A673 (cell line): ENCODE measurements at regions not wholly inside any gene's neighbourhood (a gene's known extent, or its start where the extent isn't known, plus 50 kb on each side); places are given as distances from the start of the nearest gene placed in this dataset.

Experiments used
- BruUV-seq: library from RNA; stranded (reverse); fragments of 400-500 nt; replicated peaks from 2 replicates; lab custom pipeline; 2021; lab: Mats Ljungman, UMichigan
- CTCF ChIA-PET: fragments of 300-600 bp; sonication (Branson Sonifier 250); formaldehyde crosslinking; loops from one replicate; lab custom pipeline; 2022; ENCODE audit warnings: antibody characterized with exemption; lab: Charles Lee
- POLR2A ChIA-PET: fragments of 300-600 bp; sonication (Branson Sonifier 250); formaldehyde crosslinking; loops from one replicate; lab custom pipeline; 2022; ENCODE audit warnings: antibody characterized with exemption; ENCODE audit not compliant: low non-redundant PET; lab: Charles Lee
- DNase-seq: peaks from one replicate; pipeline ENCODE4 v3.0.0-alpha.2; 2015; ENCODE audit warnings: low spot score
- H3K27ac ChIP-seq: fragments of 200-600 bp; sonication (generic); 2 replicates; pipeline ENCODE4 v1.5.1; 2016; ENCODE audit warnings: mixed run types, low read depth, mild to moderate bottlenecking, mixed read lengths, antibody characterized with exemption, low read length; ENCODE audit not compliant: poor library complexity, severe bottlenecking
- H3K27me3 ChIP-seq: fragments of 200-600 bp; sonication (generic); replicated peaks from 2 replicates; pipeline ENCODE4 v1.6.1; 2017; ENCODE audit warnings: mixed run types, low read depth, mild to moderate bottlenecking, mixed read lengths, antibody characterized with exemption, low read length; ENCODE audit not compliant: insufficient read depth, poor library complexity
- H3K36me3 ChIP-seq: fragments of 200-600 bp; sonication (generic); 2 replicates; pipeline ENCODE4 v1.6.1; 2016; ENCODE audit warnings: mixed run types, mild to moderate bottlenecking, mixed read lengths, antibody characterized with exemption, low read length; ENCODE audit not compliant: insufficient read depth, poor library complexity, severe bottlenecking
- H3K4me1 ChIP-seq: fragments of 200-600 bp; sonication (generic); 2 replicates; pipeline ENCODE4 v1.6.1; 2017; ENCODE audit warnings: mixed run types, mild to moderate bottlenecking, mixed read lengths, antibody characterized with exemption, low read length; ENCODE audit not compliant: insufficient read depth, poor library complexity, severe bottlenecking
- H3K4me3 ChIP-seq: fragments of 200-600 bp; sonication (generic); 2 replicates; pipeline ENCODE4 v1.5.1; 2016; ENCODE audit warnings: low read depth, mixed run types, mild to moderate bottlenecking, mixed read lengths, low read length; ENCODE audit not compliant: poor library complexity, severe bottlenecking
- H3K9me3 ChIP-seq: fragments of 200-600 bp; sonication (generic); 2 replicates; pipeline ENCODE4 v1.6.1; 2016; ENCODE audit warnings: mixed run types, low read depth, mild to moderate bottlenecking, mixed read lengths, antibody characterized with exemption, low read length; ENCODE audit not compliant: poor library complexity, severe bottlenecking
- CTCF ChIP-seq: fragments of 300-800, 200-600 bp; sonication (generic); conservative IDR thresholded peaks from 2 replicates; pipeline ENCODE4 v1.5.1; 2017; ENCODE audit warnings: low read depth, mild to moderate bottlenecking, antibody characterized with exemption, low read length, moderate library complexity, mixed read lengths
- EZH2 ChIP-seq: fragments of 200-600 bp; sonication (generic); IDR thresholded peaks from 2 replicates; pipeline ENCODE4 v1.6.1; 2017; ENCODE audit warnings: borderline replicate concordance, low read depth, mild to moderate bottlenecking, mixed read lengths, antibody characterized with exemption, low read length; ENCODE audit not compliant: poor library complexity, severe bottlenecking
- intact Hi-C: fragments of 100-400 bp; cut with micrococcal nuclease; formaldehyde crosslinking; loops from one replicate; pipeline ENCODE4 v1.10.0; 2022; ENCODE audit not compliant: unreplicated experiment

DNA sequence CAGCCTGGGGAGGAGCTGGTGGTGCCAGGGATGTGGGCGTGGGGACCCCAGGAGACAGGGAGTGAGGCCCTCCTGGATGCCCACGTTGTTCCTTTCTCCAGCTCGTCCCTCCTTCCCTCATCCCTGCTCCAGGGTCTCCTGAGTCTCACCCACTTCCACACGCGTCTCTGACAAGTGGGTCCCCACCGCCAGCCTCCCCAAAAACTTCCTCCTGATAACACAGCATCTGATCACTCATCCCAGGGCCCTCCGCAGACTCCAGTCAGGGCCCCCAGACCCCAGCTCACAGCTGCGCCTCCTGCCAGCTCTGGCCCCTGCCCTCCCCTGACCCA lies 60.6 kb upstream of the INPP5A start:
- Histone ChIP-seq H3K27me3 (no peaks in the 10 kb centered on the region), H3K9me3 (no peaks in the 10 kb centered on the region), H3K4me1 (peaks cover 3% of the 10 kb centered on the region), H3K4me3 (no peak overlapping the region), H3K36me3 (no peaks in the 10 kb centered on the region), H3K27ac (no peak overlapping the region)
- intact Hi-C loops, result no loop called here
- no peak for DNase-seq
- no TSS peak for BruUV-seq
- TF ChIP-seq CTCF (no peak), EZH2 (no peak)
- ChIA-PET POLR2A (no interaction called here), CTCF (no interaction called here)

DNA sequence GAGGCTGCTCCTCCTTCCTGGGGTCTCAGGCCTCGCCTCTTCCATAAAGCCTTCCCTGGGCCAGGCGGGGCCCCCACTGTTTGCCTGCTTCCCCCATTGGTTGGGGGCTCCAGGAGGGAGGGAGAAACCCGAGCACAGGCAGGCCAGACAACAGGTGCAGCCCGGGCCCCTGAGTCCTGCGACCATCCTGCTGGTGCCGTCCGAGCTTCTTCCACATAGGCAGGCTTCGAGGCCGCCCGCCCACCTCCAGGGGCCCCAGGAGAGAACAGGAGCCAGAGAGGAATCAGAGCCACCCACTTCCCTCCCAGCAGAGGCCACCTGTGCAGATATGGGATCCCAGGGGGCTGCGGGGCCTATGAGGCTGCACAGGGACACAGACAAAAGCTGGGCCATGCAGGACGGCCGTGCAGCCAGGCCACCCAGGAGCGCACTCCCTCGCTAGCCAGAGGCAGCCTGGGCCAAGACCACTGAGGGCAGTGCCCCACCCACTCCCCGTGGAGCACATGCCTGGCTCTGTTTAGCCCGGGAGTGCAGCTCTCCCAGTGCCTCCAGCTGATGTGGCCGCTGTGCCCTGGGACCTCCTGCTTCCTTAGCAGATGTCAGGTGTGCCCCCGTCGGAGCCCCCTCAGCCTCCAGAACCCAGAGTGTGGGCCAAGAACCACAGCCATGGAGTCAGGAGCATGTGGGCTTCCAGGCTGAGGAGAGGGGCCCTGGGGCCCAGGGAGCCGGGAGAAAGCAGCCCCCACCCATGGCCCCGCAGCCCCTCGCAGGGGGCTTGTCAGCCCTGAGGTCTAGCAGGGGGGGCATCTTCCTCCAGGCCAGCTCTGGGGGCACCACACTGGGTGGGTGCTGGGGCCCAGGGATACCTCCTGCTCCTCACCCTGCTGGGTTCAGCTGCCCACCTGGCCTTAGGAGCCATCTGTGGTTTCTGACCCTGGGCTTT lies 59.9 kb upstream of the INPP5A start:
- POLR2A ChIA-PET, result no interaction called here
- CTCF ChIA-PET, result no interaction called here
- Histone ChIP-seq H3K36me3 (no peaks in the 10 kb centered on the region), H3K9me3 (no peaks in the 10 kb centered on the region), H3K4me1 (peaks cover 7% of the 10 kb centered on the region), H3K27me3 (no peaks in the 10 kb centered on the region), H3K4me3 (no peak overlapping the region), H3K27ac (no peak overlapping the region)
- BruUV-seq, result no TSS peak
- intact Hi-C loops, result no loop called here
- DNase-seq, result no peak
- no peak for TF ChIP-seq CTCF
- TF ChIP-seq EZH2, result no peak

GRCh38 chr10:132478341-132479023 lies 59.1 kb upstream of the INPP5A start:
- Histone ChIP-seq H3K36me3 (no peaks in the 10 kb centered on the region), H3K4me1 (peaks cover 7% of the 10 kb centered on the region), H3K4me3 (no peak overlapping the region), H3K27ac (no peak overlapping the region), H3K9me3 (no peaks in the 10 kb centered on the region), H3K27me3 (no peaks in the 10 kb centered on the region)
- intact Hi-C loops, result no loop called here
- no peak for DNase-seq
- ChIA-PET CTCF (no interaction called here), POLR2A (no interaction called here)
- TF ChIP-seq CTCF (no peak), EZH2 (no peak)
- BruUV-seq, result no TSS peak
